ENCODE measurements at regions not wholly inside any gene's neighbourhood (a gene's known extent, or its start where the extent isn't known, plus 50 kb on each side); places are given as distances from the start of the nearest gene placed in this dataset.
A peak's percentile ranks its signal among the peaks of the same experiment; 100 is the strongest.
"Not testable (repeated sequence)": the region's sequence is repeated elsewhere in the genome, so short reads cannot be mapped to it uniquely, and the experiment has no call there.

GRCh38 chr7:65254061-65254460, 119.6 kb upstream of the ZNF92 start:
- no peak for DNase-seq (ENCODE audit: low read depth in 1 of 2, low spot score in 1 of 2)

- DNase-seq (ENCODE audit: low read depth in 1 of 2, low spot score in 1 of 2): no peak
Measured at GRCh38 chr7:65251851-65252620, 121.6 kb upstream of the ZNF92 start.

- no peak for DNase-seq (ENCODE audit: low read depth in 1 of 2, low spot score in 1 of 2)
Measured at GRCh38 chr7:65250697-65251395, 122.8 kb upstream of the ZNF92 start.

- DNase-seq (ENCODE audit: low read depth in 1 of 2, low spot score in 1 of 2): no peak
Measured at GRCh38 chr7:65250216-65250615, 123.4 kb upstream of the ZNF92 start.

- DNase-seq (ENCODE audit: low read depth in 1 of 2, low spot score in 1 of 2): no peak
Measured at GRCh38 chr7:65247491-65247890, 126.2 kb upstream of the ZNF92 start.

GRCh38 chr7:65239707-65240352, 133.8 kb upstream of the ZNF92 start:
- DNase-seq (ENCODE audit: low read depth in 1 of 2, low spot score in 1 of 2): no peak

GRCh38 chr7:65239324-65239706, 134.3 kb upstream of the ZNF92 start:
- DNase-seq (ENCODE audit: low read depth in 1 of 2, low spot score in 1 of 2): no peak

- DNase-seq (ENCODE audit: low read depth in 1 of 2, low spot score in 1 of 2): no peak
Measured at GRCh38 chr7:65238785-65239184, 134.9 kb upstream of the ZNF92 start.

GRCh38 chr7:65235586-65235985, 138.1 kb upstream of the ZNF92 start:
- DNase-seq (ENCODE audit: low read depth in 1 of 2, low spot score in 1 of 2): no peak

GRCh38 chr7:65233409-65234034, 140.1 kb upstream of the ZNF92 start:
- no peak for DNase-seq (ENCODE audit: low read depth in 1 of 2, low spot score in 1 of 2)

- DNase-seq (ENCODE audit: low read depth in 1 of 2, low spot score in 1 of 2): no peak
Measured at GRCh38 chr7:65230231-65230630, 143.4 kb upstream of the ZNF92 start.

- DNase-seq (ENCODE audit: low read depth in 1 of 2, low spot score in 1 of 2): no peak
Measured at GRCh38 chr7:65225422-65226006, 148.1 kb upstream of the ZNF92 start.

GRCh38 chr7:65222655-65223054, 151.0 kb upstream of the ZNF92 start:
- no peak for DNase-seq (ENCODE audit: low read depth in 1 of 2, low spot score in 1 of 2)

GRCh38 chr7:65221683-65222082, 152.0 kb upstream of the ZNF92 start:
- no peak for DNase-seq (ENCODE audit: low read depth in 1 of 2, low spot score in 1 of 2)

- DNase-seq (ENCODE audit: low read depth in 1 of 2, low spot score in 1 of 2): no peak
Measured at GRCh38 chr7:65219623-65220022, 154.0 kb upstream of the ZNF92 start.

- peak in 1 of 2 donors; percentile 16 for DNase-seq (ENCODE audit: low read depth in 1 of 2, low spot score in 1 of 2)
Measured at GRCh38 chr7:65216469-65216868, 157.2 kb upstream of the ZNF92 start.

GRCh38 chr7:65213260-65213659, 160.4 kb upstream of the ZNF92 start:
- DNase-seq (ENCODE audit: low read depth in 1 of 2, low spot score in 1 of 2): not testable (repeated sequence)

GRCh38 chr7:65199221-65199620, 174.4 kb upstream of the ZNF92 start:
- DNase-seq (ENCODE audit: low read depth in 1 of 2, low spot score in 1 of 2): not testable (repeated sequence)

- DNase-seq (ENCODE audit: low read depth in 1 of 2, low spot score in 1 of 2): not testable (repeated sequence)
Measured at GRCh38 chr7:65193334-65194058, 180.2 kb upstream of the ZNF92 start.

GRCh38 chr7:65177041-65177440, 170.6 kb upstream of the ERV3-1 start:
- not testable (repeated sequence) for DNase-seq (ENCODE audit: low read depth in 1 of 2, low spot score in 1 of 2)

GRCh38 chr7:65150105-65150504, 143.6 kb upstream of the ERV3-1 start:
- DNase-seq (ENCODE audit: low read depth in 1 of 2, low spot score in 1 of 2): not testable (repeated sequence)

All from stimulated activated CD4-positive, alpha-beta T cell treated with anti-CD3 and anti-CD28 coated beads, Interleukin-15, amount 100 ng/mL, for 1 hour (primary cell).